Lower lobe of right lung (tissue), 2 donors: ENCODE measurements at regions not wholly inside any gene's neighbourhood (a gene's known extent, or its start where the extent isn't known, plus 50 kb on each side); places are given as distances from the start of the nearest gene placed in this dataset.

ENCODE experiments used
- ATAC-seq, 2 donors: fragments of 200-7000 bp; cut with Tn5 transposase; one replicate each; pipeline ENCODE4 v1.9.1; 2020 to 2022; ENCODE audit warnings: mild to moderate bottlenecking in 2 of 2, moderate library complexity in 2 of 2
- DNase-seq: peaks from one replicate; pipeline ENCODE4 v3.0.0-alpha.2; 2020
- H3K27ac ChIP-seq: fragments of 200-600 bp; one replicate; pipeline ENCODE4 v1.8.0; 2022
- H3K27me3 ChIP-seq: fragments of 200-600 bp; one replicate; pipeline ENCODE4 v1.8.0; 2022; ENCODE audit warnings: low read depth
- H3K36me3 ChIP-seq: fragments of 200-600 bp; one replicate; pipeline ENCODE4 v1.8.0; 2022; ENCODE audit warnings: mild to moderate bottlenecking
- H3K4me1 ChIP-seq: fragments of 200-600 bp; one replicate; pipeline ENCODE4 v1.8.0; 2022
- H3K4me3 ChIP-seq: fragments of 200-600 bp; one replicate; pipeline ENCODE4 v1.8.0; 2022; ENCODE audit warnings: mild to moderate bottlenecking
- H3K9me3 ChIP-seq: fragments of 200-600 bp; one replicate; pipeline ENCODE4 v1.8.0; 2022
- CTCF ChIP-seq: fragments of 200-600 bp; IDR thresholded peaks from one replicate; pipeline ENCODE4 v1.8.0; 2022; ENCODE audit warnings: antibody characterized with exemption, mild to moderate bottlenecking
- intact Hi-C: fragments of 100-400 bp; cut with DNase I; formaldehyde crosslinking; loops from one replicate; pipeline ENCODE4 v1.11.0; 2022
- donor health status: DM: no; HTN: yes; CAD: no; lungs with severe emphysema.

- Histone ChIP-seq H3K4me1 (no peaks in the 10 kb centered on the region), H3K4me3 (no peak overlapping the region), H3K36me3 (no peaks in the 10 kb centered on the region), H3K27ac (no peak overlapping the region), H3K27me3 (no peaks in the 10 kb centered on the region), H3K9me3 (no peaks in the 10 kb centered on the region)
- TF ChIP-seq CTCF = no peak
- ATAC-seq = no peak
- intact Hi-C loops = no loop called here
- no peak for DNase-seq
Observed at GRCh38 chr6:147849401-147850330, 341.2 kb downstream of the SAMD5 start.

GRCh38 chr6:147852772-147853171 lies 344.3 kb downstream of the SAMD5 start:
- intact Hi-C loops = no loop called here
- TF ChIP-seq CTCF = no peak

GRCh38 chr6:147853574-147853973 lies 345.1 kb downstream of the SAMD5 start:
- H3K27me3 ChIP-seq = no peaks in the 10 kb centered on the region
- H3K4me3 ChIP-seq = no peak overlapping the region
- no peaks in the 10 kb centered on the region for H3K36me3 ChIP-seq
- ATAC-seq = no peak
- H3K27ac ChIP-seq = no peak overlapping the region
- H3K4me1 ChIP-seq = no peaks in the 10 kb centered on the region
- no peak for DNase-seq
- intact Hi-C loops = no loop called here
- no peaks in the 10 kb centered on the region for H3K9me3 ChIP-seq
- TF ChIP-seq CTCF = no peak

More at GRCh38 chr6:147852772-147853171, 344.3 kb downstream of the SAMD5 start:
- H3K9me3 ChIP-seq = no peaks in the 10 kb centered on the region
- H3K4me3 ChIP-seq = no peak overlapping the region
- no peaks in the 10 kb centered on the region for H3K4me1 ChIP-seq
- H3K27me3 ChIP-seq = no peaks in the 10 kb centered on the region
- DNase-seq = no peak
- H3K36me3 ChIP-seq = no peaks in the 10 kb centered on the region
- ATAC-seq = no peak
- no peak overlapping the region for H3K27ac ChIP-seq

GRCh38 chr6:147855803-147856482 lies 347.5 kb downstream of the SAMD5 start:
- H3K27me3 ChIP-seq = no peaks in the 10 kb centered on the region
- H3K9me3 ChIP-seq = no peaks in the 10 kb centered on the region
- H3K36me3 ChIP-seq = no peaks in the 10 kb centered on the region
- TF ChIP-seq CTCF = no peak
- no peak for DNase-seq
- H3K4me3 ChIP-seq = no peak overlapping the region
- intact Hi-C loops = no loop called here
- no peak for ATAC-seq
- H3K4me1 ChIP-seq = no peaks in the 10 kb centered on the region
- H3K27ac ChIP-seq = no peak overlapping the region

- Histone ChIP-seq H3K36me3 (no peaks in the 10 kb centered on the region), H3K27ac (no peak overlapping the region), H3K9me3 (no peaks in the 10 kb centered on the region), H3K4me3 (no peak overlapping the region), H3K4me1 (no peaks in the 10 kb centered on the region), H3K27me3 (no peaks in the 10 kb centered on the region)
- no peak for DNase-seq
- intact Hi-C loops = no loop called here
- ATAC-seq = no peak
- TF ChIP-seq CTCF = no peak
Observed at GRCh38 chr6:147856687-147857086, 348.2 kb downstream of the SAMD5 start.
